Endothelial cell of umbilical vein (primary cell): ENCODE measurements at regions not wholly inside any gene's neighbourhood (a gene's known extent, or its start where the extent isn't known, plus 50 kb on each side); places are given as distances from the start of the nearest gene placed in this dataset.

Experiments used
- BruUV-seq: library from RNA; stranded (reverse); fragments of 400-500 nt; replicated peaks from 2 replicates; lab custom pipeline; 2021; lab: Mats Ljungman, UMichigan
- CTCF ChIA-PET: fragments of 300-600, 350-600 bp; sonication (Branson Sonifier 250); formaldehyde crosslinking; loops from one replicate; lab custom pipeline; 2021; ENCODE audit warnings: antibody characterized with exemption, inconsistent platforms; lab: Charles Lee
- POLR2A ChIA-PET: fragments of 300-600, 350-600 bp; sonication (Branson Sonifier 250); formaldehyde crosslinking; loops from one replicate; lab custom pipeline; 2021; ENCODE audit warnings: antibody characterized with exemption, inconsistent platforms; lab: Charles Lee
- DNase-seq: peaks from one replicate; pipeline ENCODE4 v3.0.0-alpha.2; 2011; ENCODE audit warnings: low read depth, low spot score
- FAIRE-seq: peaks from 2 replicates; lab custom pipeline; 2011; peaks lifted over from hg19 to GRCh38; lab: Jason Lieb, UNC
- H2AFZ ChIP-seq: 2 replicates; pipeline ENCODE4 v1.6.0; 2012; ENCODE audit warnings: low read depth, low read length, control low read depth, inconsistent platforms
- H3K27ac ChIP-seq: 2 replicates; pipeline ENCODE4 v1.5.1; 2011; ENCODE audit warnings: low read depth, mild to moderate bottlenecking, control low read depth, low read length, moderate library complexity; ENCODE audit not compliant: insufficient read depth
- H3K27me3 ChIP-seq, 2 experiments: 2 replicates each; pipeline versions ENCODE4 v1.6.0 to v1.6.1; 2011; ENCODE audit warnings: low read length in 2 of 2, mixed read lengths in 1 of 2; ENCODE audit not compliant: control insufficient read depth in 2 of 2, insufficient read depth in 2 of 2
- H3K36me3 ChIP-seq, 2 experiments: 2 replicates in 1 of 2; 3 replicates in 1 of 2; pipeline ENCODE4 v1.5.1; 2011; ENCODE audit warnings: low read length in 2 of 2, mild to moderate bottlenecking in 1 of 2, moderate library complexity in 1 of 2; ENCODE audit not compliant: control insufficient read depth in 2 of 2, insufficient read depth in 2 of 2; ENCODE audit errors: extremely low read depth in 1 of 2
- H3K4me1 ChIP-seq: 3 replicates; pipeline ENCODE4 v1.5.1; 2011; ENCODE audit warnings: mild to moderate bottlenecking, low read length; ENCODE audit not compliant: control insufficient read depth, insufficient read depth; ENCODE audit errors: extremely low read depth
- H3K4me2 ChIP-seq: 2 replicates; pipeline ENCODE4 v1.6.1; 2011; ENCODE audit warnings: low read length, control low read depth, mixed read lengths; ENCODE audit not compliant: insufficient read depth
- H3K4me3 ChIP-seq, 3 experiments: fragments of 200-600 bp in 1 of 3; sonication (generic), shearing (Covaris generic) in 1 of 3; replicated peaks in 1 of 3; 2 replicates each; pipeline ENCODE4 v1.5.1; 2011 to 2016; ENCODE audit warnings: control low read depth in 3 of 3, low read length in 3 of 3, mild to moderate bottlenecking in 2 of 3, inconsistent platforms in 1 of 3, low read depth in 1 of 3, moderate library complexity in 1 of 3; ENCODE audit not compliant: insufficient read depth in 1 of 3
- H3K79me2 ChIP-seq: 2 replicates; pipeline ENCODE4 v1.6.0; 2012; ENCODE audit warnings: low read length, inconsistent platforms; ENCODE audit not compliant: control insufficient read depth, insufficient read depth
- H3K9ac ChIP-seq: replicated peaks from 2 replicates; pipeline ENCODE3; 2011; ENCODE audit warnings: low read length, control low read depth; ENCODE audit not compliant: insufficient read depth; ENCODE audit errors: extremely low read depth
- H3K9me1 ChIP-seq: replicated peaks from 3 replicates; pipeline ENCODE4 v1.6.0; 2011; ENCODE audit warnings: mild to moderate bottlenecking, low read length; ENCODE audit not compliant: control insufficient read depth, insufficient read depth; ENCODE audit errors: extremely low read depth
- H3K9me3 ChIP-seq: replicated peaks from 2 replicates; pipeline ENCODE4 v1.5.1; 2012; ENCODE audit warnings: low read length, inconsistent platforms; ENCODE audit not compliant: control insufficient read depth, insufficient read depth
- H4K20me1 ChIP-seq: replicated peaks from 2 replicates; pipeline ENCODE3; 2011; ENCODE audit warnings: mild to moderate bottlenecking, low read length; ENCODE audit not compliant: control insufficient read depth, insufficient read depth; ENCODE audit errors: extremely low read depth
- CTCF ChIP-seq, 2 donors: IDR thresholded peaks; 1 replicate in 1 of 2; 2 replicates in 1 of 2; pipeline ENCODE4 v1.5.1; 2011; ENCODE audit warnings: low read length in 2 of 2, mild to moderate bottlenecking in 2 of 2, moderate library complexity in 2 of 2, control low read depth in 1 of 2, inconsistent platforms in 1 of 2, low read depth in 1 of 2; ENCODE audit not compliant: insufficient read depth in 1 of 2; ENCODE audit errors: extremely low read depth in 1 of 2
- EZH2 ChIP-seq: IDR thresholded peaks from 2 replicates; pipeline ENCODE4 v1.6.1; 2012; ENCODE audit warnings: borderline replicate concordance, low read depth, mild to moderate bottlenecking, moderate library complexity, low read length, inconsistent platforms; ENCODE audit not compliant: severe bottlenecking
- FOS ChIP-seq: IDR thresholded peaks from 2 replicates; pipeline ENCODE4 v1.6.1; 2011; ENCODE audit warnings: mild to moderate bottlenecking, low read length, moderate library complexity, borderline replicate concordance; ENCODE audit not compliant: insufficient read depth
- GATA2 ChIP-seq: IDR thresholded peaks from 2 replicates; pipeline ENCODE4 v1.7.0; 2011; ENCODE audit warnings: low read depth, mild to moderate bottlenecking, moderate library complexity, mixed read lengths, low read length; ENCODE audit not compliant: insufficient read length, insufficient read depth
- JUN ChIP-seq: IDR thresholded peaks from 2 replicates; pipeline ENCODE4 v1.6.1; 2011; ENCODE audit warnings: borderline replicate concordance, low read depth; ENCODE audit not compliant: insufficient read length, insufficient read depth
- MAX ChIP-seq: IDR thresholded peaks from 2 replicates; pipeline ENCODE4 v1.6.1; 2011; ENCODE audit not compliant: insufficient read depth, insufficient read length
- MYC ChIP-seq: IDR thresholded peaks from one replicate; pipeline ENCODE4 v1.6.1; 2011; ENCODE audit warnings: mild to moderate bottlenecking, low read depth, low read length
- POLR2A ChIP-seq: IDR thresholded peaks from 2 replicates; pipeline ENCODE4 v1.6.1; 2012; ENCODE audit warnings: low read depth, mild to moderate bottlenecking, control low read depth, low read length
- POLR2AphosphoS5 ChIP-seq: IDR thresholded peaks from 2 replicates; pipeline ENCODE4 v1.6.1; 2012; ENCODE audit warnings: low read depth, mild to moderate bottlenecking, control low read depth, low read length, moderate library complexity; ENCODE audit not compliant: insufficient read depth
- dilution Hi-C: fragments of 300-500 bp; cut with MboI; formaldehyde crosslinking; loops from one replicate; pipeline ENCODE4 v1.15.0; 2019; ENCODE audit warnings: low sequenced_read_pairs; ENCODE audit not compliant: extremely low pct_ligation_motif_present
- intact Hi-C: fragments of 100-400 bp; cut with micrococcal nuclease; formaldehyde crosslinking; loops from one replicate; pipeline ENCODE4 v1.10.0; 2022

GRCh38 chr21:15449556-15449955, 280.2 kb upstream of the USP25 start:
- no peaks in the 10 kb centered on the region for H3K4me1 ChIP-seq
- no peak for FAIRE-seq
- no peaks in the 10 kb centered on the region for H3K36me3 ChIP-seq
- no peak overlapping the region for H3K4me3 ChIP-seq
- no peak overlapping the region for H3K4me2 ChIP-seq
- CTCF ChIA-PET, result interaction anchor here (1.5 kb wide), 1 partner anchor 8 kb away, joined by 6 read pairs; no protein-coding TSS in a partner anchor
- H3K9me1 ChIP-seq, result no peaks in the 10 kb centered on the region
- no peaks in the 10 kb centered on the region for H3K27me3 ChIP-seq
- TF ChIP-seq MYC (no peak), JUN (no peak), POLR2AphosphoS5 (no peak), GATA2 (no peak), FOS (no peak), EZH2 (no peak), MAX (no peak), CTCF (IDR thresholded peaks at IDR 0.05; ENCODE audit: extremely low read depth in 1 of 2, insufficient read depth in 1 of 2, low read depth in 1 of 2, low read length in 2 of 2) (no peak), POLR2A (no peak)
- no peaks in the 10 kb centered on the region for H3K9me3 ChIP-seq
- H3K27ac ChIP-seq, result no peak overlapping the region
- dilution Hi-C loops, result no loop called here
- DNase-seq, result no peak
- intact Hi-C loops, result no loop called here
- POLR2A ChIA-PET, result no interaction called here
- no peak overlapping the region for H2AFZ ChIP-seq
- BruUV-seq, result no TSS peak
- no peak overlapping the region for H3K9ac ChIP-seq
- no peaks in the 10 kb centered on the region for H3K79me2 ChIP-seq
- no peaks in the 10 kb centered on the region for H4K20me1 ChIP-seq
